ENCODE measurements at regions not wholly inside any gene's neighbourhood (a gene's known extent, or its start where the extent isn't known, plus 50 kb on each side); places are given as distances from the start of the nearest gene placed in this dataset.

- TF ChIP-seq CTCF (conservative IDR thresholded peaks at IDR 0.05 in 1 of 2, IDR thresholded peaks at IDR 0.05 in 1 of 2; ENCODE audit: low read depth in 1 of 2, low read length in 2 of 2) (no peak), EZH2 (IDR thresholded peaks at IDR 0.05; ENCODE audit: low read length, missing control alignments) (no peak)
These were observed 57.7 kb upstream of the ISX start for GRCh38 chr22:35008213-35008612.
